Caco-2 (cell line): ENCODE measurements at regions not wholly inside any gene's neighbourhood (a gene's known extent, or its start where the extent isn't known, plus 50 kb on each side); places are given as distances from the start of the nearest gene placed in this dataset.
A peak's percentile ranks its signal among the peaks of the same experiment; 100 is the strongest.
"Not testable (repeated sequence)": the region's sequence is repeated elsewhere in the genome, so short reads cannot be mapped to it uniquely, and the experiment has no call there.

Experiments used
- BruUV-seq: library from RNA; stranded (reverse); fragments of 400-500 nt; replicated peaks from 2 replicates; lab custom pipeline; 2021; lab: Mats Ljungman, UMichigan
- CTCF ChIA-PET: fragments of 300-600 bp; sonication (Branson Sonifier 250); formaldehyde crosslinking; loops from one replicate; lab custom pipeline; 2022; ENCODE audit warnings: antibody characterized with exemption; lab: Charles Lee
- POLR2A ChIA-PET: fragments of 300-600 bp; sonication (Branson Sonifier 250); formaldehyde crosslinking; loops from one replicate; lab custom pipeline; 2022; ENCODE audit warnings: antibody characterized with exemption; lab: Charles Lee
- DNase-seq, 2 experiments: peaks; one replicate each; pipeline versions ENCODE4 v3.0.0 to v3.0.0-alpha.2; 2020 to 2022
- H3K27me3 ChIP-seq: replicated peaks from 2 replicates; pipeline ENCODE4 v1.6.0; 2011; ENCODE audit warnings: low read length; ENCODE audit not compliant: control insufficient read depth, insufficient read depth
- H3K36me3 ChIP-seq: 2 replicates; pipeline ENCODE4 v1.5.1; 2011; ENCODE audit warnings: low read length; ENCODE audit not compliant: control insufficient read depth, insufficient read depth
- H3K4me1 ChIP-seq: fragments of 250-450 bp; sonication (Bioruptor Pico); 2 replicates; pipeline ENCODE4 v1.5.1; 2020; ENCODE audit warnings: mild to moderate bottlenecking
- H3K4me3 ChIP-seq: 2 replicates; pipeline ENCODE4 v1.5.1; 2011; ENCODE audit warnings: low read depth, mild to moderate bottlenecking, control low read depth, low read length
- H3K9me3 ChIP-seq: fragments of 250-450 bp; sonication (Bioruptor Pico); 2 replicates; pipeline ENCODE4 v1.5.1; 2020; ENCODE audit warnings: mild to moderate bottlenecking, moderate library complexity
- H3K27ac Mint-ChIP-seq: one replicate; pipeline ENCODE4 v1.8.0; 2022; ENCODE audit warnings: mixed read lengths; ENCODE audit not compliant: unreplicated experiment
- H3K27me3 Mint-ChIP-seq: one replicate; pipeline ENCODE4 v1.8.0; 2022; ENCODE audit warnings: mixed read lengths; ENCODE audit not compliant: insufficient read depth, unreplicated experiment
- H3K36me3 Mint-ChIP-seq: one replicate; pipeline ENCODE4 v1.8.0; 2022; ENCODE audit warnings: mild to moderate bottlenecking, mixed read lengths; ENCODE audit not compliant: insufficient read depth, unreplicated experiment
- H3K4me1 Mint-ChIP-seq: one replicate; pipeline ENCODE4 v1.8.0; 2022; ENCODE audit warnings: low read depth, mixed read lengths; ENCODE audit not compliant: unreplicated experiment
- H3K4me3 Mint-ChIP-seq: one replicate; pipeline ENCODE4 v1.8.0; 2022; ENCODE audit warnings: mild to moderate bottlenecking, moderate library complexity, mixed read lengths; ENCODE audit not compliant: unreplicated experiment
- H3K9me3 Mint-ChIP-seq: one replicate; pipeline ENCODE4 v1.8.0; 2022; ENCODE audit warnings: mixed read lengths; ENCODE audit not compliant: unreplicated experiment
- CTCF ChIP-seq, 2 experiments: fragments of 200-600 bp in 1 of 2; IDR thresholded peaks; 1 replicate in 1 of 2; 2 replicates in 1 of 2; pipeline versions ENCODE4 v1.5.1 to v1.8.0; 2011 to 2022; ENCODE audit warnings: antibody characterized with exemption in 1 of 2, control low read depth in 1 of 2, inconsistent platforms in 1 of 2, low read depth in 1 of 2, low read length in 1 of 2, mild to moderate bottlenecking in 1 of 2, moderate library complexity in 1 of 2; ENCODE audit not compliant: insufficient read depth in 1 of 2, severe bottlenecking in 1 of 2, unreplicated experiment in 1 of 2
- intact Hi-C: fragments of 100-400 bp; cut with micrococcal nuclease; formaldehyde crosslinking; loops from one replicate; pipeline ENCODE4 v1.10.0; 2022; ENCODE audit not compliant: unreplicated experiment

- Histone ChIP-seq H3K36me3 (no peaks in the 10 kb centered on the region), H3K27me3 (no peaks in the 10 kb centered on the region), H3K9me3 (peaks cover 12% of the 10 kb centered on the region), H3K4me3 (no peak overlapping the region), H3K4me1 (peaks cover 20% of the 10 kb centered on the region)
- Mint-ChIP-seq H3K4me1 (peaks cover 10% of the 10 kb centered on the region), H3K9me3 (peaks cover 11% of the 10 kb centered on the region), H3K27ac (no peak overlapping the region), H3K27me3 (no peaks in the 10 kb centered on the region), H3K36me3 (no peaks in the 10 kb centered on the region), H3K4me3 (no peak overlapping the region)
- no TSS peak for BruUV-seq
- TF ChIP-seq CTCF (IDR thresholded peaks at IDR 0.05; ENCODE audit: insufficient read depth in 1 of 2, low read depth in 1 of 2, low read length in 1 of 2, severe bottlenecking in 1 of 2, unreplicated experiment in 1 of 2): no peak
- CTCF ChIA-PET: no interaction called here
- POLR2A ChIA-PET: no interaction called here
- intact Hi-C loops: loop anchor here (5.0 kb wide), 1 partner anchor 34 kb away; no protein-coding TSS in a partner anchor
- peak in 1 of 2 experiments; percentile 2 for DNase-seq
Observed at GRCh38 chr16:55072976-55073375, 142.3 kb downstream of the IRX5 start.

GRCh38 chr16:55073830-55074229 is 143.2 kb downstream of the IRX5 start:
- BruUV-seq: no TSS peak
- Histone ChIP-seq H3K27me3 (no peaks in the 10 kb centered on the region), H3K9me3 (peaks cover 12% of the 10 kb centered on the region), H3K36me3 (no peaks in the 10 kb centered on the region), H3K4me1 (peaks cover 20% of the 10 kb centered on the region), H3K4me3 (no peak overlapping the region)
- peaks cover 10% of the 10 kb centered on the region for H3K4me1 Mint-ChIP-seq
- POLR2A ChIA-PET: no interaction called here
- no peak overlapping the region for H3K4me3 Mint-ChIP-seq
- DNase-seq: no peak
- H3K36me3 Mint-ChIP-seq: no peaks in the 10 kb centered on the region
- intact Hi-C loops: loop anchor here (5.0 kb wide), 1 partner anchor 33 kb away; no protein-coding TSS in a partner anchor
- H3K27ac Mint-ChIP-seq: no peak overlapping the region
- H3K9me3 Mint-ChIP-seq: peaks cover 11% of the 10 kb centered on the region
- no peak for TF ChIP-seq CTCF (IDR thresholded peaks at IDR 0.05; ENCODE audit: insufficient read depth in 1 of 2, low read depth in 1 of 2, low read length in 1 of 2, severe bottlenecking in 1 of 2, unreplicated experiment in 1 of 2)
- CTCF ChIA-PET: no interaction called here
- H3K27me3 Mint-ChIP-seq: no peaks in the 10 kb centered on the region

- H3K36me3 Mint-ChIP-seq, BruUV-seq, H3K4me1 Mint-ChIP-seq, H3K4me3 Mint-ChIP-seq, H3K27ac Mint-ChIP-seq, intact Hi-C loops, POLR2A ChIA-PET, H3K36me3 ChIP-seq, DNase-seq, CTCF ChIA-PET, H3K27me3 ChIP-seq, H3K4me3 ChIP-seq, H3K27me3 Mint-ChIP-seq: not testable (repeated sequence)
- H3K9me3 Mint-ChIP-seq: peaks cover 20% of the 10 kb centered on the region
- Histone ChIP-seq H3K9me3 (peaks cover 12% of the 10 kb centered on the region), H3K4me1 (peaks cover 20% of the 10 kb centered on the region)
Observed at GRCh38 chr16:55075208-55075607, 144.5 kb downstream of the IRX5 start.

- no TSS peak for BruUV-seq
- H3K36me3 Mint-ChIP-seq: no peaks in the 10 kb centered on the region
- H3K27me3 Mint-ChIP-seq: no peaks in the 10 kb centered on the region
- no peak overlapping the region for H3K4me3 ChIP-seq
- peaks cover 2% of the 10 kb centered on the region for H3K4me1 Mint-ChIP-seq
- DNase-seq: no peak
- intact Hi-C loops: no loop called here
- no peak overlapping the region for H3K27ac Mint-ChIP-seq
- CTCF ChIA-PET: no interaction called here
- H3K9me3 ChIP-seq: peaks cover 11% of the 10 kb centered on the region
- H3K4me3 Mint-ChIP-seq: no peak overlapping the region
- peaks cover 13% of the 10 kb centered on the region; the same call in 1 of the 2 replicates for H3K4me1 ChIP-seq
- H3K27me3 ChIP-seq: no peaks in the 10 kb centered on the region
- no peaks in the 10 kb centered on the region for H3K36me3 ChIP-seq
- peaks cover 25% of the 10 kb centered on the region for H3K9me3 Mint-ChIP-seq
- POLR2A ChIA-PET: no interaction called here
- TF ChIP-seq CTCF (IDR thresholded peaks at IDR 0.05; ENCODE audit: insufficient read depth in 1 of 2, low read depth in 1 of 2, low read length in 1 of 2, severe bottlenecking in 1 of 2, unreplicated experiment in 1 of 2): no peak
Observed at GRCh38 chr16:55076053-55076452, 145.4 kb downstream of the IRX5 start.
